A549 (cell line): ENCODE measurements at regions not wholly inside any gene's neighbourhood (a gene's known extent, or its start where the extent isn't known, plus 50 kb on each side); places are given as distances from the start of the nearest gene placed in this dataset.

ENCODE experiments used
- ATAC-seq, 2 experiments: fragments of 200-7000 bp in 1 of 2; fragments of >200 bp in 1 of 2; cut with Nextera tagmentation in 1 of 2; cut with Tn5 transposase in 1 of 2; 3 replicates each; pipeline versions ENCODE4 v1.8.0 to v1.9.1; 2018 to 2020; ENCODE audit warnings: mild to moderate bottlenecking in 1 of 2, moderate library complexity in 1 of 2
- CTCF ChIA-PET: fragments of 300-600 bp; sonication (Branson Sonifier 250); formaldehyde crosslinking; extraction: SDS; loops from one replicate; lab custom pipeline; 2021; ENCODE audit warnings: antibody characterized with exemption, inconsistent platforms; lab: Yijun Ruan, JAX
- POLR2A ChIA-PET: fragments of 350-600 bp; formaldehyde crosslinking; extraction: SDS; loops from one replicate; lab custom pipeline; 2021; ENCODE audit warnings: antibody characterized with exemption, inconsistent platforms; lab: Yijun Ruan, JAX
- DNase-seq, 2 experiments: peaks; one replicate each; pipeline versions ENCODE4 v3.0.0 to v3.0.0-alpha.2; 2011 to 2016; ENCODE audit warnings: low read depth in 1 of 2, low spot score in 1 of 2
- FAIRE-seq: peaks from 2 replicates; lab custom pipeline; 2011; peaks lifted over from hg19 to GRCh38; lab: Jason Lieb, UNC
- H3K27ac ChIP-seq, 2 experiments: fragments of >200 bp; sonication (Bioruptor Twin); formaldehyde crosslinking; 3 replicates each; pipeline ENCODE4 v1.5.1; 2016 to 2017
- H3K4me1 ChIP-seq: fragments of >200 bp; sonication (Bioruptor Twin); formaldehyde crosslinking; 3 replicates; pipeline ENCODE4 v1.6.1; 2016
- H3K4me2 ChIP-seq: fragments of >200 bp; sonication (Bioruptor Twin); formaldehyde crosslinking; 3 replicates; pipeline ENCODE4 v1.6.1; 2016
- H3K4me3 ChIP-seq: fragments of >200 bp; sonication (Bioruptor Twin); formaldehyde crosslinking; 3 replicates; pipeline ENCODE4 v1.5.1; 2016
- H3K9me3 ChIP-seq: fragments of >200 bp; sonication (Bioruptor Twin); formaldehyde crosslinking; 3 replicates; pipeline ENCODE4 v1.6.1; 2016
- ATOH8 ChIP-seq: fragments of 250-450 bp; sonication (Bioruptor Pico); IDR thresholded peaks from 2 replicates; pipeline ENCODE4 v1.5.0; 2020; ENCODE audit warnings: low read depth, mild to moderate bottlenecking, moderate library complexity
- CBX8 ChIP-seq: fragments of 200-600 bp; sonication (generic); IDR thresholded peaks from 2 replicates; pipeline ENCODE4 v1.6.1; 2016
- CHD2 ChIP-seq: fragments of 150-350 bp; IDR thresholded peaks from 2 replicates; pipeline ENCODE4 v1.6.1; 2014; ENCODE audit warnings: low read length; ENCODE audit not compliant: partially characterized antibody
- CHD4 ChIP-seq: fragments of 200-600 bp; sonication (generic); IDR thresholded peaks from 2 replicates; pipeline ENCODE4 v1.6.1; 2016; ENCODE audit warnings: antibody characterized with exemption, mild to moderate bottlenecking, borderline replicate concordance
- CTCF ChIP-seq: fragments of >200 bp; sonication (Bioruptor Twin); formaldehyde crosslinking; IDR thresholded peaks from 3 replicates; pipeline ENCODE4 v1.5.1; 2016
- EHF ChIP-seq: fragments of 250-450 bp; sonication (Bioruptor Pico); IDR thresholded peaks from 2 replicates; pipeline ENCODE4 v1.5.0; 2020; ENCODE audit warnings: mild to moderate bottlenecking
- EHMT2 ChIP-seq: fragments of 200-600 bp; sonication (generic); IDR thresholded peaks from 2 replicates; pipeline ENCODE4 v1.6.1; 2016; ENCODE audit warnings: antibody characterized with exemption, low read depth, mild to moderate bottlenecking, moderate library complexity
- GATA3 ChIP-seq: IDR thresholded peaks from 2 replicates; pipeline ENCODE4 v1.6.1; 2012; ENCODE audit warnings: borderline replicate concordance
- HDAC2 ChIP-seq: fragments of 200-600 bp; sonication (generic); IDR thresholded peaks from 2 replicates; pipeline ENCODE4 v1.6.1; 2016
- KDM5A ChIP-seq: fragments of 200-600 bp; sonication (generic); IDR thresholded peaks from 2 replicates; pipeline ENCODE4 v1.6.1; 2016; ENCODE audit warnings: antibody characterized with exemption, mild to moderate bottlenecking
- MAFK ChIP-seq: fragments of 450-650 bp; IDR thresholded peaks from 2 replicates; pipeline ENCODE4 v1.6.1; 2014; ENCODE audit not compliant: partially characterized antibody
- NFE2L2 ChIP-seq: fragments of 150-350 bp; conservative IDR thresholded peaks from 2 replicates; pipeline ENCODE4 v1.6.1; 2014; ENCODE audit warnings: low read length
- POLR2A ChIP-seq: IDR thresholded peaks from 2 replicates; pipeline ENCODE4 v1.6.1; 2012; ENCODE audit warnings: mild to moderate bottlenecking, low read length
- POLR2AphosphoS2 ChIP-seq: conservative IDR thresholded peaks from 2 replicates; pipeline ENCODE4 v1.6.1; 2012; ENCODE audit warnings: low read length, improper control_type of control experiment, inconsistent platforms
- RAD21 ChIP-seq, 2 experiments: fragments of >200 bp in 1 of 2; sonication (Bioruptor Twin) in 1 of 2; formaldehyde crosslinking in 1 of 2; IDR thresholded peaks in 1 of 2; conservative IDR thresholded peaks in 1 of 2; 2 replicates in 1 of 2; 3 replicates in 1 of 2; pipeline ENCODE4 v1.6.1; 2012 to 2018; ENCODE audit warnings: inconsistent platforms in 1 of 2
- RNF2 ChIP-seq: fragments of 200-600 bp; sonication (generic); IDR thresholded peaks from 2 replicates; pipeline ENCODE4 v1.6.1; 2016; ENCODE audit warnings: low read depth, mild to moderate bottlenecking, antibody characterized with exemption, moderate library complexity, borderline replicate concordance
- SMC3 ChIP-seq: fragments of >200 bp; sonication (Bioruptor Twin); formaldehyde crosslinking; IDR thresholded peaks from 3 replicates; pipeline ENCODE4 v1.6.1; 2018; ENCODE audit warnings: inconsistent platforms
- TP53 ChIP-seq: fragments of 250-450 bp; sonication (Bioruptor Pico); IDR thresholded peaks from 2 replicates; pipeline ENCODE4 v1.5.0; 2021; ENCODE audit warnings: mild to moderate bottlenecking, moderate library complexity
- WGBS: methylation state at CpG from one replicate; pipeline ENCODE4 v1.1.6; 2017; ENCODE audit errors: missing lambda C conversion rate; 5-methylcytosine and 5-hydroxymethylcytosine counted together
- TF ChIP-seq, protein P1 (sequence below): IDR thresholded peaks from 2 replicates; pipeline ENCODE4 v1.6.1; 2012
- TF ChIP-seq, protein P2 (sequence below): IDR thresholded peaks from 2 replicates; pipeline ENCODE4 v1.6.1; 2012
- TF ChIP-seq, protein P3 (sequence below): fragments of 450-650 bp; IDR thresholded peaks from 2 replicates; pipeline ENCODE4 v1.6.1; 2014; ENCODE audit warnings: antibody characterized with exemption

- Histone ChIP-seq H3K9me3 (no peaks in the 10 kb centered on the region), H3K4me3 (no peak overlapping the region), H3K4me1 (no peaks in the 10 kb centered on the region), H3K4me2 (no peak overlapping the region), H3K27ac (no peak overlapping the region)
- no peak for DNase-seq
- no peak for ATAC-seq
- FAIRE-seq, result no peak
- ChIA-PET CTCF (no interaction called here), POLR2A (no interaction called here)
- TF ChIP-seq CBX8 (no peak), EHF (CRISPR knock-in tag) (no peak), RNF2 (no peak), GATA3 (no peak), CHD4 (no peak), TP53 (CRISPR knock-in tag) (no peak), CHD2 (no peak)
- TF ChIP-seq, protein P1, sequence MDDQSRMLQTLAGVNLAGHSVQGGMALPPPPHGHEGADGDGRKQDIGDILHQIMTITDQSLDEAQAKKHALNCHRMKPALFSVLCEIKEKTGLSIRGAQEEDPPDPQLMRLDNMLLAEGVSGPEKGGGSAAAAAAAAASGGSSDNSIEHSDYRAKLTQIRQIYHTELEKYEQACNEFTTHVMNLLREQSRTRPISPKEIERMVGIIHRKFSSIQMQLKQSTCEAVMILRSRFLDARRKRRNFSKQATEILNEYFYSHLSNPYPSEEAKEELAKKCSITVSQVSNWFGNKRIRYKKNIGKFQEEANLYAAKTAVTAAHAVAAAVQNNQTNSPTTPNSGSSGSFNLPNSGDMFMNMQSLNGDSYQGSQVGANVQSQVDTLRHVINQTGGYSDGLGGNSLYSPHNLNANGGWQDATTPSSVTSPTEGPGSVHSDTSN, result no peak
These were observed 166.1 kb upstream of the RGS18 start for GRCh38 chr1:191992118-191992517.

DNA sequence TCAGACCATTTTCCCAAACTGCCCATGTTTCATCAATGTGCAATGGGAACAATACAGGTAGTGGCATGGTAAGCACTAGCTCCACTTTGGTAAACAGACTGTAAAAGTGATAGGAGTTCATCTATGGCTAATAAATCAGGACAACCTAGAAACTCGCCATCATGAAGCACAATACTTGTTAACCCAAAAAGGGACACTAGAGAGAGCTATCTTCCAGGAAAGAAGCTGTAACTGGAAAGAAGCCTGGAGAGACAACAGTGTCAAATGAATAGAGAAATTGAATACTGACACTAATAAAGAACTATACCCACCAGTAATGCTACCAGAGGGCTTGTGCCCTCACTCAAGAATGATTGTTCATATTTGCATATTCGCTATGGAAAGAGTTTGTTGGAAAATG is 164.7 kb upstream of the RGS18 start:
- DNase-seq (peak in 1 of 2 experiments; percentile 19), FAIRE-seq (no peak), ATAC-seq (peak in 1 of 2 experiments; percentile 53; a peak in 1 of 6 replicates)
- TF ChIP-seq RAD21 (conservative IDR thresholded peaks at IDR 0.05 in 1 of 2, IDR thresholded peaks at IDR 0.05 in 1 of 2) (peak in 1 of 2 experiments; percentile 19; a peak in 1 of 5 replicates), CTCF (peak; percentile 24; the same call in 1 of the 3 replicates), SMC3 (0 out of 3 replicates have a peak, but pooled peaks have one; percentile 28), HDAC2 (no peak)
- H3K27ac ChIP-seq, result no peak overlapping the region
- ChIA-PET CTCF (interaction anchor here (0.6 to 1.2 kb wide), 4 partner anchors 23 to 453 kb away, joined by 3 to 4 read pairs (median 3); no protein-coding TSS in a partner anchor), POLR2A (no interaction called here)
- 15% methylated on average over 2 of the region's 2 CpGs for WGBS
- H3K4me2 ChIP-seq, result no peak overlapping the region
- no peaks in the 10 kb centered on the region for H3K9me3 ChIP-seq
- H3K4me3 ChIP-seq, result no peak overlapping the region
- no peaks in the 10 kb centered on the region for H3K4me1 ChIP-seq

GRCh38 chr1:192002063-192002462 is 156.2 kb upstream of the RGS18 start:
- no peak overlapping the region for H3K4me2 ChIP-seq
- H3K27ac ChIP-seq, result no peak overlapping the region
- 81% methylated on average over 3 of the region's 3 CpGs for WGBS
- no peaks in the 10 kb centered on the region for H3K9me3 ChIP-seq
- ATAC-seq, result no peak
- H3K4me1 ChIP-seq, result no peaks in the 10 kb centered on the region
- CTCF ChIA-PET, result no interaction called here
- FAIRE-seq, result no peak
- no peak for TF ChIP-seq ATOH8 (CRISPR knock-in tag)
- TF ChIP-seq CHD4, result no peak
- no peak for TF ChIP-seq HDAC2
- no peak for TF ChIP-seq NFE2L2
- H3K4me3 ChIP-seq, result no peak overlapping the region
- no peak for DNase-seq
- POLR2A ChIA-PET, result no interaction called here

DNA sequence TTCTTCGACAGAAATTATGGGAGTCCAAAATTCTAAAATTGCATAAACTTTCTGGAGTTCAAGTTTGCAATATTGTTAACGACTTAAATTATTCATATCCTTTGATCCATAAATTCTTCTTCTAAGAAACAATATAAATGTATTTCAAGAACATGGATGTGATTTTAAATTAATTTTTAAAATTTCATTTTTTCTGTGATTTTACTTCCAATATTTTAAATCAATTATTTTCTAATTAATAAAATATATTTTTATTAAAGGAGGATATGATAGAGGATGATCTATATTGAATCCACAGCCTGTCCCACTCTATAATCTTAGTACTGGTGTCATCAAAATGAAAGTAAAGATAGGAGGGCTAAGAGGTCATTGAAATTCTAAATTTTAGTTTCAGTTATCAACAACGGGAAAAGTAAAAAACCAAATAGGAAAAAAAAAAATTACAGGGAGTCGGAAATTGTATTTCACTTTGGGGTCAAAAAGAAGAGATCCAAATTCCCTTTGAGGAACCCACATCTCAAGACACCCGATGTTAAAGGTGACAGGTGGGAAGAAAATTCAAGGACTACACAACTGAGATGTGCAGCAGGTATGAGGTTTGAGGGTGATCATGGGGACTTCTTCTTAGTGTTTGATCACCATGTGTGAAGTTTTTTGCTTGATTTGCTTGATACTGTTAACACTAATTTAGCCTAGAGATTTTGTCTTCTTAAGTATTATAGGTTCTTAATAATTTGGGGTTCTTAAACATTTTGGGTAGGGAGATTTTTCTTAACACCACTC is 154.8 kb upstream of the RGS18 start:
- Histone ChIP-seq H3K4me3 (no peak overlapping the region), H3K4me2 (no peak overlapping the region), H3K4me1 (no peaks in the 10 kb centered on the region), H3K9me3 (no peaks in the 10 kb centered on the region), H3K27ac (no peak overlapping the region)
- ChIA-PET CTCF (no interaction called here), POLR2A (no interaction called here)
- ATAC-seq (no peak), DNase-seq (no peak), FAIRE-seq (no peak)
- WGBS, result 51% methylated on average over 5 of the region's 5 CpGs
- no peak for TF ChIP-seq NFE2L2
- TF ChIP-seq EHMT2, result no peak
- TF ChIP-seq POLR2AphosphoS2, result no peak
- TF ChIP-seq KDM5A, result no peak
- no peak for TF ChIP-seq CHD4
- TF ChIP-seq MAFK, result no peak
- TF ChIP-seq CBX8, result no peak
- TF ChIP-seq, protein P2, sequence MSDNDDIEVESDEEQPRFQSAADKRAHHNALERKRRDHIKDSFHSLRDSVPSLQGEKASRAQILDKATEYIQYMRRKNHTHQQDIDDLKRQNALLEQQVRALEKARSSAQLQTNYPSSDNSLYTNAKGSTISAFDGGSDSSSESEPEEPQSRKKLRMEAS, result no peak
- TF ChIP-seq EHF (CRISPR knock-in tag), result no peak
- no peak for TF ChIP-seq HDAC2
- TF ChIP-seq POLR2A, result no peak
- TF ChIP-seq, protein P3, sequence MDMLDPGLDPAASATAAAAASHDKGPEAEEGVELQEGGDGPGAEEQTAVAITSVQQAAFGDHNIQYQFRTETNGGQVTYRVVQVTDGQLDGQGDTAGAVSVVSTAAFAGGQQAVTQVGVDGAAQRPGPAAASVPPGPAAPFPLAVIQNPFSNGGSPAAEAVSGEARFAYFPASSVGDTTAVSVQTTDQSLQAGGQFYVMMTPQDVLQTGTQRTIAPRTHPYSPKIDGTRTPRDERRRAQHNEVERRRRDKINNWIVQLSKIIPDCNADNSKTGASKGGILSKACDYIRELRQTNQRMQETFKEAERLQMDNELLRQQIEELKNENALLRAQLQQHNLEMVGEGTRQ, result no peak
- no peak for TF ChIP-seq CTCF
- no peak for TF ChIP-seq RAD21 (conservative IDR thresholded peaks at IDR 0.05 in 1 of 2, IDR thresholded peaks at IDR 0.05 in 1 of 2)
